GM19468 (cell line): ENCODE measurements at regions not wholly inside any gene's neighbourhood (a gene's known extent, or its start where the extent isn't known, plus 50 kb on each side); places are given as distances from the start of the nearest gene placed in this dataset.

ENCODE experiments used
- ATAC-seq: cut with Tn5 transposase; IDR thresholded peaks from one replicate; pipeline ENCODE4 v1.9.1; 2021; ENCODE audit warnings: mild to moderate bottlenecking, moderate library complexity, moderate number of reproducible peaks; ENCODE audit not compliant: unreplicated experiment; ENCODE audit errors: extremely low read depth

DNA sequence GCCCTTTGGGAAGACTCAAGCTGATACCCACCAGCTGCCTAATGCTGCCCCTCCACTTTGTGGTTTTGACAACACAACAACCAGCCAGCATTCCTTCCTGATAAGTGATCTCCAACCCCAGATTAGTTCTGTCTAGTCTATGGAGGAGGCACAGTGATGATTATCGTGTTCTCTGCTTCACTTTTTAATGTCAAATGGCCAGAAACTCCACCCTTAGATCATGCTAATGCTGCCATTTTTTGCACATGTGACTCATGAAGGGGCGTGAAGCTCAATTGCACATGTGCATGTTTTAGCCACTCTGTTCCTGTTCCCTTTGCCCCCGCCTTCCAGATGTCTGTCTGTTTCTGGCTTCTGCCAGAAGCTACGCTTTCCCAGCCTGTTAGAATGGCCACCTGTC lies 199.8 kb downstream of the COG6 start:
- no peak for ATAC-seq

DNA sequence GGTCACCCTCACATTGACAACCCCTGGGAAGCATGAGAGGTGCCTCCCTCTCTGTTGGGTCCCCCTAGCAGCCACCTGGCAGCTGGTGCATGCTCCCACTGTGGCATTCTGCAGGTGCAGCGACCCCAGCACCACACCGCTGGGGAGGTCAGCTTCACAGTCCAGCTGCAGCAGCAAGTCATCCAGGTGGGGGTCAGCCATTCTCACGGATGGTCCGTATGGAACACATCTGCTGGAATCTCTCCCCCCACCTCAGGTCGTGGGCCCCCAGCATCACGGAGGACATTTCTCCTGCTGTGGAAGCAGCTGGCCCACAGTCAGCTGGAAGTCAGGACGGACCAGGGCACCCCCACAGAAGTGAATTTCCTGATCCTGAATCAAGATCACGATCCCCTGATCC lies 201.3 kb downstream of the COG6 start:
- ATAC-seq, result no peak

DNA sequence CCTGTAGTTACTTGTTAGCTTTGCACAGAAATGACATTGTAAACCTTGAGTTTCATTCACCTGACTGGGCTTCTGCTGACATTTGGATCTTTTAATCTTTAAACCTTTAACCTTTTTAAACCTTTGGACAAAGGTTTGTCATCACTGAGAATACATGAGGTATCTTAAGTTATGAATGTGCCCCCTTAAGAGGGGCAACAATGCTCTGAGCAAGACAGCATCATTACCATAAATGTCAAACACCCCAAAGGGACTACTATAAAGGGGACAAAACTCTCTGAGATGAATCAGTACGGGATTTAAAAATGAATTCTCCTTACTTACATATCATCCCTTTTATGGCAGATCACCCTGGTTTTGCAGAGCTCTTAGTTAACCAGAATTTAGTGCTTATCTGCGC lies 203.3 kb downstream of the COG6 start:
- ATAC-seq, result no peak

DNA sequence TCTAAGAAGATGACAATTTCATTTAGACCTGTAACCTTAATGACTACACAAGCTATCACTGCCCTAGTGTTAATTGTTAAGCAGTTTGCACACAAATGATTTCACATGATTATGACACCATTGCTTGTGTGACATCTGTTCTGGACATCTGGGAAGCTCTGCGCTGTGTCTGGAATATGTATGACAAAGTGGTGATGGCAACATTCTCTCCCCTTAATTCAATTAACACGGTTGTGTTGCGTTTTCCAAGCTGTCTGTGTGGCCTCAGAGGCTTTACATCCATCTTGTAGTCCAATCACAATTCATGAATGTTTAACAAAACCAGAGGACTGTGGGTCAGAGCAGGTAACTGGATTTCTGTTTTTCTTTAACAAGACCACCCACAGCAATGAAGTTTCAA lies 204.4 kb downstream of the COG6 start:
- ATAC-seq, result no peak

DNA sequence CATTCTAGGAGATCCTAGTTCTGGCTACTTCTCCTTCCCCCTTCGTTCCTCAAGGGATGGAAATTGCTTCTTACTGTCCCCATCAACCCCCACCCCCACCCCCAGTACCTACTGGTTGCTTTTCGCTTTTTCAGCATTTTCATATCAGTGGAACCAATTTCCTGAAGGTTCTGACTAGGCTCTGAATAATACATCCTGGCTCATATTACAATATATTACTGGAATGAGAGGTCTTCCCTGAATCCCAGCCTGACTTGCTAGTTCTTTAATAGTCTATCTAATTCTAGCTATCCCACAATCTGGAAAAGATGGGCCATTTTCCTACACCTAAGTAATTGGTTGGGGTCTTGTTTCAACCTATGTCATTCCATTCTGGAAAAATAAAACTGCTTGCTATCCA lies 207.4 kb downstream of the COG6 start:
- ATAC-seq, result no peak

DNA sequence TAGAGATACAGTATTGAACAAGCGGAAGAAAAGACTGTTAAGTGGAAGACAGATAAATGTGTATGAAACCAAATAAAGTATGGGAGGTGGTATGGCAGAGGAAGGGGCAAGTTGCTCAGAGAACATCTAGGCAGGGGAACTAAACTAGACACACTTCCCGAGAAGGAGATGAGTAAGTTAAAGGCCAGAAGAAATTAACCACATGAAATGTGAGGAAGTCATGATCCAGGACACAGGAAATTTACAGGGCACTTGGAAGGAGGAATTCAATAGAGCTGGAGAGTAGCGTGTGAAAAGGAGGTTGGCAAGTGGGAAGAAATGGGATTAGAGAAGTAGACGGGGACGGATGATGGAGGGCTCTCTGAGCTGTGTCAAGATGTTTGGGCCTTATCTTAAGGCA lies 208.8 kb downstream of the COG6 start:
- ATAC-seq, result no peak

DNA sequence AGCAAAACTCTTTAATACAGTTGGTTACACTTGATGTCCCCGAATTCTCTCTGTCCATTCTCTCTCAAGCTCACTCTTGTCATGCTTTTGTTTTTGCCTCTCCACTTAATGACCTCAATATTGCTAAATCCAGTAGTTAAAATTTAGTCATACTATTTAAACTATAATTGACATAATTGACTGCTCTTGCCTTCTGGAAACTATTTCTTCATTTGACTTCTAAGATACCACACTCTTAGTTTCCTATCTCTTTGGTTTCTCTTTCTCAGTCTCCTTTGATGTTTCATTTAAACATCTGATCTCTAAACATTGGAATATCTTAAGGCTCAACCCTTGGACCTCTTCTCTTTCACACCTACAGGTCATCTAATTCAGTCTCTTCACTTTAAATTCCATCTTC lies 211.3 kb downstream of the COG6 start:
- no peak for ATAC-seq

DNA sequence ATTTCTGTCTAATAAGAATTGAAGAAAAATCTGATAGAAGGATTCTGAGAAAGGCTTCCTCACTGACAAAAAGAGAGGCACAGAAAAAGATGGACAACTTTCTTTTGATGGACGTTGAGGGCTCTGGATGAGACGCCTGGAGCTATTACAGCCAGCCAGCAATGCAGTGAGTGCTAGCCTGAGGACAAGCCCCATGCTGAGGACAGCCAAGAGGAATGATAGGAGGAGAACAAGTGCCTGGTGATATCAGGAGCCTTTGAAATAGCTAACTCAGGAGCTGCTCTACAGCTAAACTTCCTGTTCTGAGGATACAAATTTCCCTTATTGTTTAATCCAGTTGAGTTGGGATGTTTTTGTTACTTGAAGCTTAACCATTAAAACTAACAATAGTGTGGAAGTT lies 212.3 kb downstream of the COG6 start:
- no peak for ATAC-seq

DNA sequence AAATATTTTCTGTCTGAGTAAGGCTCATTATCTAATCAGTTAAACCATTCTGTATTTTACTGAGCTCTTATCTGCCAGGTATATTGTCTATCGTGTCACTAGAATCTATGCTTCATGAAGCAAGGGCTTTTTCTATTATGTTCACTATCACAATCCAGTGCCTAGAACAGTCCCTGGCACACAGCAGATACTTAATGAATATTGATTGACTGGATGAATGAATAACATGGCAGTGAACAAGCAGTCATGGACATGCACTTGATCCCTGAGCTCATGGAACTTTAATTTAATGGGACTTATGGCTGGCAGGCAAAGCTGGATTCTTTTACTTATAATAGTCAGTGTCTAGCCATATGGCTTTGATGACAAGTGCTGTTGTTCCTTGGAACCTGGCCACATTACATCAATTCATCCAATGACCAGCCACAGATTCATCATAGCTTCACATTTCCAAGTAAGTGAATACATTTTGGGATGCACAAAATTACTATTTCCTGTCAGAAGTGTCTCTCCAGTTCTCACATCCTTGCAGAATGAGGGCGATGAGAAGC lies 214.8 kb downstream of the COG6 start:
- no peak for ATAC-seq

DNA sequence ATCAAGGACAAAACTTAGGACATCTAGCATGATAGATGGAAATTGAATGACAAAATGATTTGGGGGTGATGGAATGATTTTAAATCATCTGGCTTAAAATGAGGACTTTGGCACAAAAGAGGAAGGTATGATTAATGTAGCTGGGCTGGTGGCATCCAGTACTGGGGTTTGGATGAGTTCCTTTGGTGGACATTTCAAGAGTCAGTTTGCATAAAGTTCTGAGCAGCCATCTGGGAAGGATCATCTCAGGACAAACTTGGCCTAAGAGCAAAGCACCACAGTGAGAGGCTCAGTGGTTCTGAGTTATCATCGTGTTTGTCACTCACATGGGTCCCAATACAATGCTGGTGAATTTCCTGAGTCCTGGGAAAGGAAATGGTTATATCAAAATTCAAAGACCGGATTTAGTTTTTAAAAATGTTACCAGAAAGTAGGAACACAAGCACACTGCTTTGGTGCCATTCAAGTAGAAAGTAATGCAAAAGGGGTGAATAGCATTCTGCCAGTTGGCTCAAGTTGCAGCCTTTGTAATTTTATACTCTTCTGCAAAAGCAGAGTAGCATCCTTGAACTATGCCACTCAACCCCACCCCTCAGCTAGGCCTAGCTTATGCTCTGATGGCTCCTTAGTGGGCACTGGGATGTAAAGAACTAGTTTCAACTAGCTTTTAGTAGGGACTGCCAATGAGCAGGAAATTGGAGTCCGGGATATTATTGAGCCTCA lies 219.0 kb downstream of the COG6 start:
- no peak for ATAC-seq

DNA sequence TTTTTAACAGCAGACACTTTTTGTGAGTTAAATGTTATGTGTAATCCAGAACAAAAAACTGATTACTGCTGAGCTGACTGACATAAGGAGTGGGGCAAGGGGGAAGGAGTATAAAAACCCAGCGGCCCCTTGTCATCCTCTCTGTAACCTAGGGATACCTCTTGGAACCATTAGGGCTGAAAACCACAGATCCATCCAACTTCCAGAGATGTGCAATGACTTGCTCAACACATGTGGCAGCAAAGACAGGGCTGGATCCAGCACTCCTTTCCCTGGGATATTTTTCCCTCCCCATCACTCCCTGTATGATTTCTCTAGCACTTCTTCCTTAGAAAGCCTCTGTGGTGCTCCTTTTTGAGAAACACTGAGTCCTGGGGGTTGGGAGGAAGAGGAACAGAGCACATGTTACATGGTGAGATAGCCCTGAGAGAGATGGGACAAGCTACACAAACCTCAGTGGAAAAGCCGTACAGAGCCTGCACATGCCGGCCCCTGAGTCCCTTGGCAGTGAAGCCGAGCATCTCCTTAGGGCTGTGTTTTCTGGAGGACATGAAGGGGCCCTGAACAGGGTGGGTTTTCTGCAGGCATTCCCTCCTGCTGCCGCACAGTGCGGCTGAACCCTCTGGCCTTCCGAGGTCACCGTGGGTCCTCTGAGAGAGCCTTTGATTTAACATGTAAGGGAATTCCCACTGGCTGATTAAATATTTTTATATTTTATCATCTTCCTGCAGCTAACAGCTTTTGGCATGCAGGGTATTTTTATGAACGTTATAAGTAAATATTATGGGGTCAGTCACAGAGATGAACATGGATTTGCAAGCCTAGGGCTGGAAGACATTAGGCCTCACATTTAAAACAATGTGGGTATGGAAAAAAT lies 219.9 kb downstream of the COG6 start:
- ATAC-seq, result no peak

DNA sequence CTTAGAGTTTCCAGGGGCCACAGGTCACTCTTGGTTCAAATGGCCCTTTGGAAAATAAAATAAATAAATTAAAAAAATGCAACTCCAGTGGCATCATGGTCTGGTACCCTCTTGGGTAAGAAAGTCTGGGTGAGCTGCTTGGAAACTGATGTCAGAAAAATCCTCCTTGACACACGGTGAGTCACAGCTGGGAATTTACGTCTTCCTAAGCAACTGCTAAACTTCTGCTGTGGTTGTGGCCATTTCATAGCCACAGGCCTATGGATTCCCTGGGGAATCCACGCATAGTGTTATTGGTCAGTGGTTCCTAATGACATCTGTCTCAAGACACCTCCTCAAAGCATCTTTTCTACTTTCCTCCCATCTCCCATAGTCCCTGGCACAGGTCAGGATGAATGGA lies 220.8 kb downstream of the COG6 start:
- ATAC-seq, result no peak

DNA sequence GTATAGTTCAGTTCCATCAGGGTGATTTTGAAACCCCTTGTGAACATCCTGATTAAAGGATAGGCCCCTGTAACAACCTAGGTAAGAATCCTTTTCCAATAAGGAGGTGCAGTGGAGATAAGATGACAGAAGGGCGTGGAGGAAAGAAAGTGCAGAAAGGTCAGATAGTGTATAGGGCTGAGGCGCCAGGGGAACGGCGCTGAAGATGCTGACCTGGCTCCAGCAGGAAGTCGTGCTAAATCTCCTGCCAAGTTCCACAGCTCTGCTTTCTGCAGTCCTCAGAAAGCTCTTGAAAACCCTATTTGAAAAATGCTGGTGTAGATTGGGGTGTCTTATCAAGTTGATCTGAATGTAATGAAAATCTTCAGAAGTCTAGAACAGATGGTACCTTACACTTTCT lies 221.7 kb downstream of the COG6 start:
- ATAC-seq, result no peak

DNA sequence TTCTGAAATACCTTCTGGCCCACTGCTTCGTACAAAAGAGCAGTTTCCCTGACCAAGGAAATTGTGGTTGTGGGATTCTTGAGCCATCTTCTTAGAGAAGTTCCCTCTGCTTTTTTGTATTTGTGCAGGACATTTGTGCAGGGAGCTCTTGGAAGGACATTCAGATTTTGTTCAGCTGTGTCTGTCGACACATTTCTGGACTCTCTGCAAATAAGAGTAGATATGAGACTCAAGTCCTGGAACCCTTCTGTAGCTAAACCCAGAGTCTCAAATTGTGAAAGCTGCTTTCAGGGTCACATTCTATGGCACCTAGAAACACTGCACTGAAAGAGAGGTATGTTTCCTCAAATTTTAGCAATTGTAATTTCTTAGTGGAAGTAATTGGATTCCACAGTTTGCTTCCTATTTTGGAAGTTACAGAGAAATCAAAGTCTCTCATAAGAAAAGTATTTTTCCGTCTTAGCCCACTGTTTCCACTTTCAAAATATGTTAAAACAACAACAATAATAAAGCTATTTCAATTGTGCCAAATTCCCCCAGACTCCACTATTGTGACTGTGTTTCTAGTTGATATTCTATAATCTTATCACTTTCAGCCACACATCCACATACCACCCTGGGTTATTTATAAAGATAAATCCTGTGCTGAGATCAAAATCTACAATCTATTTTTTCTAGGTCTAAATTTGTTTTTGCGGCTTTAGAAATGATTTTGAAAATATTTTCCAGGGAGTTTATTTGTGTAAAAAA lies 224.0 kb downstream of the COG6 start:
- ATAC-seq, result no peak

DNA sequence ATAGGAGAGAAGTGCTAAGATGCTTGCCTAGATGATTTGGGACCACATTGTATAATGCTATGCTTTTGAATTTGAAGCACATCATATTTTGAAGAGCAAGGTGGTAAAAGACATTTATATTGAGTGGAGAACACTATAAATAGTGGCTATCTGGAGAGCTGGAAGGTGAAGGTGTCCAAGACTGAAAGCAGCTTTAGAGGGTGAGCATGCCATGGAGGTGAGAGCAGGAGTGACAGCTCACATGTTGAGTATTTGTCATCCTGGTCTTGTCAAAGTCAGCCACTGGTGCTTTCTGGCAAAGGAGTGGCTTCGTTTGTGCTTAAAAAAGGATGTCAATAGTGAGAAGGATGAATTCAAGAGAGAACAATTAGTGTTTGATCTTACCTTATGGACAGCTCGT lies 225.9 kb downstream of the COG6 start:
- no peak for ATAC-seq

DNA sequence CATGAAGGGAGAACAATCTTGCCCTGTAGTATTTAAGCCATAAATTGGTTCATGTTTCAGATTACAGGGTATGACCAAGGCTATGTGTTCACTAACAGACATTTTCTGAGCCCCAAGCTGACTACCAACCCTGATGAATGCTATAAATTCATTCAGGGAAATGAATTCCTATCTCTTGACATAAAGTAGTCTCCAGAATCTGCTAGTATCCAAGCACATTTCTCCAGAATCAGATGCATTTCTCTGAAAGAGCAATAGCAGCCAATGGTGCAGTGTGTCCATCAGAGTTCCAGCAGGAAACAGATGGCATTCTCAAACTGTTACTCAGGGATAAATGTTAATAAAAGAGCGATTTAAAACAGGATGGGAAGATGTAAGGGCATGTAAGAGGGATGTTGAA lies 226.4 kb downstream of the COG6 start:
- no peak for ATAC-seq

DNA sequence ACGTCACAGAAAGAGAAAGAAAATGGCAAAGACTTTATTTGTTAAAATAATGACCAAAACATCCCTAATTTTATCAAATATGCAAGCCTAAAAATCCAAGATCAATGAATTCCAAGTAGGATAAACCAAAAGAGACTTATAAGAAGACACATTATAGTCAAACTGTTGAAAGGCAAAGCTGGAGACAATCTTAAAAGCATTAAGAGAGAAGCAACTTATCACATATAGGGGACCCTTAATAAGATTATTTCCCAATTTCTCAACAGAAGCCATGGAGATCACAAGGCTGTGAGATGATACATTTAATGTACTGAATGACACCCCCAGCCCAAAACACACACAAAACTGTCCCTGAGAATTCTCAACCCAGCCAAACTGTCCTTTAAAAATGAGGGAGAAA lies 228.7 kb downstream of the COG6 start:
- no peak for ATAC-seq

DNA sequence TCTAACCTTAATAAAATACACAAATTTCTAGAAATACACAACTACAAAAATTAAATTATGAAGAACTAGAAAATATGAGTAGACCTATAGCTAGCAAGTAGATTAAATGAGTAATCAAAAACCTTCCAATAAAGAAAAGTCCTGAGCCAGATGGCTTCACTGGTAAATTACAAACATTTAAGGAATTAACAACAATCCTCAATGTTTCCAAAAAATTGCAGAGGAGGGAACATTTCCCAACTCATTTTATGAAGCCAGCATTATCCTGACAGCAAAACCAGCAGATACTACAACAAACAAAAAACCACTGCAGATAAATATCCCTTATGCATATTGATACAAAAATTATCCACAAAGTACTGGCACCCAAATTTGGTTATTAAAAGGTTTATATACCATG lies 230.9 kb downstream of the COG6 start:
- no peak for ATAC-seq

DNA sequence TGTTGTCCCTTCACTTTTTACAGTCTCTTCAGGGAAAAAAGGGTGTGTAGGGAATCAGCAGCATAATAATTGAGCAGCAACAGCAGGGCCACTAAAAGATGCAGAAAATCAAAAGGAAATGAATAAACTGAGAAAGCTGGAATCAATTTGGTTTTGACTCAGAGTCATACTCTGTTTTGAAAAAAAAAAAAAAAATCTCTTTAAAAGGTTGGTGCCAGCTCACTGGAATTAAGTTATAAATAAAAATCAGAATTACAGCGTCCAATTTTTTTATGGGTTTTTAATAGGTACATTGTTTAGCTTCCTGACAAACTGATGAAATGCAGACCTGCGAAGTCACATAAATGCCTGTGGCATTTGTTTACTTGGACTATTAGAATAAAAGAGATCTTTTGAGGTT lies 231.9 kb downstream of the COG6 start:
- ATAC-seq, result no peak

DNA sequence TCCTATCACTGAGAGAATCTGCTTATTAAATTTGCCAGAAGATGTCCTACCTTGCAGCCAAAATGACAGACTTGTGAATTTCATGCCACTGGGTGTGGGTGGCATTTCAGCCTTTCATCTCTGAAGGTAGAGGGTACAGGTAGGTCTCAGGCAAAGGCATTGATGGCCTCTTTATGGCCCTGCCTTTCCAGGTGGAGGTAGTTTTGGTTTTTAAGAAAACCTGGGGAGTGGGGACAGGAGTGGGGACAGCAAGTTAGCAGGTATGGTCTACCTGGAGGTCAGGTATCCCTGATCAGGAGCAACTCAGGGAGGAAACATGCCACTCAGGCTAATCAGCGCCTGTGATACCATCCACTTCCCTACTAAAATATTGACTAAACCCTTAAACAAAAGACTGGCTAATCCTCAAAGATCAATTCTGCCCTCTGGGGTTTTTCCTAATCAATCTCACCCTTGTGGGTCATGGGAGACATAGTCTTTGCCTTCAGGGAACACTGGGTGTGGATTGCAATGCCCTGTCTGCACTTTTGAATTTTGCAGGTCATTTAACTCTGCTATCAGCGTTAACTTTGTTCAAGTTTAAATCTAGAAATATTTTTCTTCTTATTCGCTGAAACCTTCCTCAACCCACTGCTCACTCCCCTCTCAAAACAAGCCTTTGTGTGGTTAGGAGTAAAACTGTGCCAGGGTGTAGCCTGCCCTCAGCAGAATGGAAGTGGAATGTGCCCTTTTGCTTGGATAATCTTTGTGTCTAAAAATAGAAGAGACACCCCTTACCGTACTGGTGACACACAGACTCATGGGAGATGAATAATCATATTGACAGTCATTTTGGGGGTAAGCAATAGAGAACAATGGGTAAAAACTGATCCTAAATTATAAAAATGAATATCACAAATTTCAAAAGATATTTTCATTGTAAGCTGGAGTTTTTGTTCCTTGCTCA lies 233.7 kb downstream of the COG6 start:
- ATAC-seq, result no peak
